HCT116 (cell line): ENCODE measurements at regions not wholly inside any gene's neighbourhood (a gene's known extent, or its start where the extent isn't known, plus 50 kb on each side); places are given as distances from the start of the nearest gene placed in this dataset.

ENCODE experiments used
- ATAC-seq: fragments of 200-7000 bp; cut with Tn5 transposase; 2 replicates; pipeline ENCODE4 v1.9.1; 2020; ENCODE audit warnings: mild to moderate bottlenecking, moderate library complexity
- BruUV-seq: library from RNA; stranded (reverse); fragments of 400-500 nt; replicated peaks from 2 replicates; lab custom pipeline; 2021; lab: Mats Ljungman, UMichigan
- CTCF ChIA-PET: fragments of 300-600 bp; sonication (Branson Sonifier 250); formaldehyde crosslinking; loops from one replicate; lab custom pipeline; 2021; ENCODE audit warnings: antibody characterized with exemption; lab: Charles Lee
- POLR2A ChIA-PET: fragments of 300-600, 350-600 bp; sonication (Branson Sonifier 250); formaldehyde crosslinking; loops from one replicate; lab custom pipeline; 2021; ENCODE audit warnings: antibody characterized with exemption; lab: Charles Lee
- RAD21 ChIA-PET, 2 experiments: fragments of 300-600 bp; sonication (Branson Sonifier 250); formaldehyde crosslinking; loops; one replicate each; lab custom pipeline; 2023; ENCODE audit warnings: low total read pairs in 2 of 2; ENCODE audit not compliant: uncharacterized antibody in 2 of 2, unreplicated experiment in 2 of 2, low non-redundant PET in 1 of 2; lab: Charles Lee
- DNase-seq: peaks from one replicate; pipeline ENCODE4 v3.0.0-alpha.2; 2010; ENCODE audit warnings: low read depth, low spot score
- H2AFZ ChIP-seq: fragments of 200-600 bp; shearing (Covaris generic), sonication (generic); 2 replicates; pipeline ENCODE4 v1.6.1; 2017; ENCODE audit warnings: low read depth, mixed run types, mixed read lengths, antibody characterized with exemption, low read length; ENCODE audit not compliant: poor library complexity, severe bottlenecking
- H3K27ac ChIP-seq: 2 replicates; pipeline ENCODE4 v1.5.1; 2012; ENCODE audit warnings: low read depth, low read length
- H3K27me3 ChIP-seq: fragments of 200-600 bp; sonication (generic); 2 replicates; pipeline ENCODE4 v1.6.1; 2016; ENCODE audit warnings: mixed run types, low read length, mixed read lengths; ENCODE audit not compliant: insufficient read depth
- H3K36me3 ChIP-seq, 2 experiments: fragments of 200-500 bp in 1 of 2; fragments of 200-600 bp in 1 of 2; sonication (Bioruptor generic) in 1 of 2; sonication (generic) in 1 of 2; 2 replicates each; pipeline versions ENCODE4 v1.5.1 to v1.6.1; 2014 to 2016; ENCODE audit warnings: low read length in 2 of 2, inconsistent platforms in 1 of 2, mixed read lengths in 1 of 2, mixed run types in 1 of 2; ENCODE audit not compliant: insufficient read depth in 2 of 2, control insufficient read depth in 1 of 2
- H3K4me1 ChIP-seq, 2 experiments: fragments of 200-600 bp in 1 of 2; sonication (generic) in 1 of 2; 2 replicates each; pipeline versions ENCODE4 v1.5.1 to v1.6.1; 2012 to 2017; ENCODE audit warnings: low read length in 2 of 2, inconsistent platforms in 1 of 2, mild to moderate bottlenecking in 1 of 2, mixed read lengths in 1 of 2, mixed run types in 1 of 2, moderate library complexity in 1 of 2; ENCODE audit not compliant: insufficient read depth in 2 of 2, control insufficient read depth in 1 of 2
- H3K4me2 ChIP-seq: fragments of 200-600 bp; sonication (generic); 2 replicates; pipeline ENCODE4 v1.6.1; 2017; ENCODE audit warnings: mixed run types, low read length, mixed read lengths
- H3K4me3 ChIP-seq, 2 experiments: fragments of 200-600 bp in 1 of 2; sonication (generic) in 1 of 2; replicated peaks in 1 of 2; 2 replicates each; pipeline ENCODE4 v1.5.1; 2011 to 2016; ENCODE audit warnings: low read length in 2 of 2, control low read depth in 1 of 2, low read depth in 1 of 2, mild to moderate bottlenecking in 1 of 2, mixed read lengths in 1 of 2, mixed run types in 1 of 2
- H3K79me2 ChIP-seq: fragments of 200-600 bp; sonication (generic); 2 replicates; pipeline ENCODE4 v1.6.1; 2017; ENCODE audit warnings: mild to moderate bottlenecking, mixed run types, low read length, moderate library complexity, mixed read lengths; ENCODE audit not compliant: insufficient read depth
- H3K9ac ChIP-seq: fragments of 200-600 bp; sonication (generic); 2 replicates; pipeline ENCODE4 v1.6.1; 2016; ENCODE audit warnings: low read length, mixed read lengths
- H3K9me2 ChIP-seq: fragments of 200-600 bp; sonication (generic), shearing (Covaris generic); 2 replicates; pipeline ENCODE4 v1.6.1; 2017; ENCODE audit warnings: mixed run types, mild to moderate bottlenecking, moderate library complexity; ENCODE audit not compliant: insufficient read depth
- H3K9me3 ChIP-seq, 2 experiments: fragments of 200-500 bp in 1 of 2; fragments of 200-600 bp in 1 of 2; sonication (Bioruptor generic) in 1 of 2; sonication (generic) in 1 of 2; 2 replicates each; pipeline ENCODE4 v1.6.1; 2014 to 2017; ENCODE audit warnings: low read length in 2 of 2, mixed read lengths in 2 of 2, inconsistent platforms in 1 of 2, low read depth in 1 of 2, mild to moderate bottlenecking in 1 of 2, mixed run types in 1 of 2, moderate library complexity in 1 of 2; ENCODE audit not compliant: control insufficient read depth in 1 of 2, insufficient read depth in 1 of 2
- H4K20me1 ChIP-seq: fragments of 200-600 bp; sonication (generic), shearing (Covaris generic); 2 replicates; pipeline ENCODE4 v1.6.1; 2017; ENCODE audit warnings: mixed run types, mild to moderate bottlenecking, moderate library complexity; ENCODE audit not compliant: insufficient read depth
- CEBPB ChIP-seq: IDR thresholded peaks from 2 replicates; pipeline ENCODE4 v1.6.1; 2012; ENCODE audit warnings: low read depth
- ELF1 ChIP-seq: IDR thresholded peaks from 2 replicates; pipeline ENCODE4 v1.6.1; 2012; ENCODE audit warnings: low read depth, borderline replicate concordance
- EZH2 ChIP-seq: fragments of 200-600 bp; sonication (generic); IDR thresholded peaks from 2 replicates; pipeline ENCODE4 v1.6.1; 2017; ENCODE audit warnings: antibody characterized with exemption, mixed run types
- EZH2phosphoT487 ChIP-seq: fragments of 200-600 bp; IDR thresholded peaks from 2 replicates; pipeline ENCODE4 v1.6.1; 2018; ENCODE audit warnings: antibody characterized with exemption, borderline replicate concordance
- POLR2AphosphoS5 ChIP-seq: IDR thresholded peaks from 2 replicates; pipeline ENCODE4 v1.6.1; 2011; ENCODE audit warnings: mild to moderate bottlenecking, low read depth, low read length, moderate library complexity
- REST ChIP-seq: IDR thresholded peaks from 2 replicates; pipeline ENCODE4 v1.6.1; 2012; ENCODE audit warnings: low read depth
- SIN3A ChIP-seq: IDR thresholded peaks from 2 replicates; pipeline ENCODE4 v1.6.1; 2012; ENCODE audit warnings: low read depth
- SP1 ChIP-seq: IDR thresholded peaks from 2 replicates; pipeline ENCODE4 v1.6.1; 2012; ENCODE audit warnings: low read depth
- ZBTB33 ChIP-seq: IDR thresholded peaks from 2 replicates; pipeline ENCODE4 v1.6.1; 2011; ENCODE audit warnings: mild to moderate bottlenecking, low read length, moderate library complexity; ENCODE audit not compliant: insufficient replicate concordance; ENCODE audit errors: extremely low read depth
- ZFX ChIP-seq: fragments of 450-650 bp; IDR thresholded peaks from 2 replicates; pipeline ENCODE4 v1.6.1; 2017
- ZNF274 ChIP-seq: fragments of 200-500 bp; sonication (Bioruptor generic); IDR thresholded peaks from 2 replicates; pipeline ENCODE4 v1.6.1; 2014; ENCODE audit warnings: mild to moderate bottlenecking, low read depth, low read length, inconsistent platforms
- intact Hi-C: fragments of 100-400 bp; cut with micrococcal nuclease; formaldehyde crosslinking; loops from 2 replicates; pipeline ENCODE4 v1.10.0; 2022
- TF ChIP-seq, protein P1 (sequence below), 3 experiments: fragments of 200-600 bp in 1 of 3; sonication (generic) in 1 of 3; IDR thresholded peaks in 2 of 3; conservative IDR thresholded peaks in 1 of 3; 2 replicates each; pipeline ENCODE4 v1.5.1; 2012 to 2017; ENCODE audit warnings: low read depth in 2 of 3, low read length in 2 of 3, antibody characterized with exemption in 1 of 3, borderline replicate concordance in 1 of 3, control low read depth in 1 of 3, mild to moderate bottlenecking in 1 of 3, mixed read lengths in 1 of 3, mixed run types in 1 of 3, moderate library complexity in 1 of 3; ENCODE audit not compliant: insufficient read depth in 1 of 3
- TF ChIP-seq, protein P2 (sequence below): IDR thresholded peaks from 2 replicates; pipeline ENCODE4 v1.6.1; 2012

GRCh38 chr13:69288026-69288425, 819.6 kb upstream of the ATXN8OS start:
- RAD21 ChIA-PET = no interaction called here
- H3K4me2 ChIP-seq = no peak overlapping the region

More at GRCh38 chr13:69288026-69288425, 819.6 kb upstream of the ATXN8OS start:
- Histone ChIP-seq H3K36me3 (no peaks in the 10 kb centered on the region), H3K9me2 (no peaks in the 10 kb centered on the region), H3K9ac (no peak overlapping the region), H3K27me3 (no peaks in the 10 kb centered on the region), H3K9me3 (no peaks in the 10 kb centered on the region; a peak in 1 of 4 replicates), H4K20me1 (no peaks in the 10 kb centered on the region), H3K79me2 (no peaks in the 10 kb centered on the region), H2AFZ (no peak overlapping the region), H3K27ac (no peak overlapping the region), H3K4me3 (no peak overlapping the region), H3K4me1 (no peaks in the 10 kb centered on the region)
- DNase-seq = no peak
- ChIA-PET POLR2A (no interaction called here), CTCF (no interaction called here)
- no peak for ATAC-seq
- intact Hi-C loops = no loop called here
- no peak for TF ChIP-seq POLR2AphosphoS5
- TF ChIP-seq, protein P1, sequence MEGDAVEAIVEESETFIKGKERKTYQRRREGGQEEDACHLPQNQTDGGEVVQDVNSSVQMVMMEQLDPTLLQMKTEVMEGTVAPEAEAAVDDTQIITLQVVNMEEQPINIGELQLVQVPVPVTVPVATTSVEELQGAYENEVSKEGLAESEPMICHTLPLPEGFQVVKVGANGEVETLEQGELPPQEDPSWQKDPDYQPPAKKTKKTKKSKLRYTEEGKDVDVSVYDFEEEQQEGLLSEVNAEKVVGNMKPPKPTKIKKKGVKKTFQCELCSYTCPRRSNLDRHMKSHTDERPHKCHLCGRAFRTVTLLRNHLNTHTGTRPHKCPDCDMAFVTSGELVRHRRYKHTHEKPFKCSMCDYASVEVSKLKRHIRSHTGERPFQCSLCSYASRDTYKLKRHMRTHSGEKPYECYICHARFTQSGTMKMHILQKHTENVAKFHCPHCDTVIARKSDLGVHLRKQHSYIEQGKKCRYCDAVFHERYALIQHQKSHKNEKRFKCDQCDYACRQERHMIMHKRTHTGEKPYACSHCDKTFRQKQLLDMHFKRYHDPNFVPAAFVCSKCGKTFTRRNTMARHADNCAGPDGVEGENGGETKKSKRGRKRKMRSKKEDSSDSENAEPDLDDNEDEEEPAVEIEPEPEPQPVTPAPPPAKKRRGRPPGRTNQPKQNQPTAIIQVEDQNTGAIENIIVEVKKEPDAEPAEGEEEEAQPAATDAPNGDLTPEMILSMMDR (IDR thresholded peaks at IDR 0.05 in 2 of 3, conservative IDR thresholded peaks at IDR 0.05 in 1 of 3; ENCODE audit: borderline replicate concordance in 1 of 3, insufficient read depth in 1 of 3, low read depth in 2 of 3, low read length in 2 of 3) = no peak
- no peak for TF ChIP-seq ZNF274
- TF ChIP-seq ZBTB33 = no peak
- TF ChIP-seq ZFX = no peak
- no peak for TF ChIP-seq CEBPB
- no peak for TF ChIP-seq ELF1
- no peak for TF ChIP-seq SIN3A
- TF ChIP-seq SP1 = no peak
- TF ChIP-seq EZH2phosphoT487 = no peak
- TF ChIP-seq, protein P2, sequence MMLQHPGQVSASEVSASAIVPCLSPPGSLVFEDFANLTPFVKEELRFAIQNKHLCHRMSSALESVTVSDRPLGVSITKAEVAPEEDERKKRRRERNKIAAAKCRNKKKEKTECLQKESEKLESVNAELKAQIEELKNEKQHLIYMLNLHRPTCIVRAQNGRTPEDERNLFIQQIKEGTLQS = no peak
- TF ChIP-seq EZH2 = no peak
- TF ChIP-seq REST = no peak
- no TSS peak for BruUV-seq
